ENCODE measurements at regions not wholly inside any gene's neighbourhood (a gene's known extent, or its start where the extent isn't known, plus 50 kb on each side); places are given as distances from the start of the nearest gene placed in this dataset.

- TF ChIP-seq, protein P1, sequence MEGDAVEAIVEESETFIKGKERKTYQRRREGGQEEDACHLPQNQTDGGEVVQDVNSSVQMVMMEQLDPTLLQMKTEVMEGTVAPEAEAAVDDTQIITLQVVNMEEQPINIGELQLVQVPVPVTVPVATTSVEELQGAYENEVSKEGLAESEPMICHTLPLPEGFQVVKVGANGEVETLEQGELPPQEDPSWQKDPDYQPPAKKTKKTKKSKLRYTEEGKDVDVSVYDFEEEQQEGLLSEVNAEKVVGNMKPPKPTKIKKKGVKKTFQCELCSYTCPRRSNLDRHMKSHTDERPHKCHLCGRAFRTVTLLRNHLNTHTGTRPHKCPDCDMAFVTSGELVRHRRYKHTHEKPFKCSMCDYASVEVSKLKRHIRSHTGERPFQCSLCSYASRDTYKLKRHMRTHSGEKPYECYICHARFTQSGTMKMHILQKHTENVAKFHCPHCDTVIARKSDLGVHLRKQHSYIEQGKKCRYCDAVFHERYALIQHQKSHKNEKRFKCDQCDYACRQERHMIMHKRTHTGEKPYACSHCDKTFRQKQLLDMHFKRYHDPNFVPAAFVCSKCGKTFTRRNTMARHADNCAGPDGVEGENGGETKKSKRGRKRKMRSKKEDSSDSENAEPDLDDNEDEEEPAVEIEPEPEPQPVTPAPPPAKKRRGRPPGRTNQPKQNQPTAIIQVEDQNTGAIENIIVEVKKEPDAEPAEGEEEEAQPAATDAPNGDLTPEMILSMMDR (IDR thresholded peaks at IDR 0.05) = no peak
- no peak for TF ChIP-seq POLR2AphosphoS5 (IDR thresholded peaks at IDR 0.05; ENCODE audit: low read depth, low read length)
Observed at GRCh38 chr2:136363470-136363869, 245.5 kb upstream of the CXCR4 start.
